Prostate gland (tissue), 2 donors: ENCODE measurements at regions not wholly inside any gene's neighbourhood (a gene's known extent, or its start where the extent isn't known, plus 50 kb on each side); places are given as distances from the start of the nearest gene placed in this dataset.

Experiments used
- DNase-seq: peaks from one replicate; pipeline ENCODE4 v3.0.0-alpha.2; 2019; ENCODE audit warnings: low spot score
- H3K27ac ChIP-seq, 2 donors: fragments of 200-600 bp; sonication (generic); 2 replicates each; pipeline ENCODE4 v1.5.1; 2017 to 2019
- H3K27me3 ChIP-seq: fragments of 200-600 bp; sonication (generic); replicated peaks from 2 replicates; pipeline ENCODE4 v1.5.1; 2019; ENCODE audit not compliant: insufficient read depth
- H3K36me3 ChIP-seq, 2 donors: fragments of 200-600 bp; sonication (generic); 1 replicate in 1 of 2; 2 replicates in 1 of 2; pipeline versions ENCODE4 v1.5.1 to v1.8.1; 2017 to 2019
- H3K4me1 ChIP-seq: fragments of 200-600 bp; sonication (generic); replicated peaks from 2 replicates; pipeline ENCODE4 v1.5.1; 2019
- H3K4me3 ChIP-seq, 2 donors: fragments of 200-600 bp; sonication (generic); 2 replicates each; pipeline ENCODE4 v1.5.1; 2017 to 2019
- H3K9me3 ChIP-seq: fragments of 200-600 bp; sonication (generic); 2 replicates; pipeline ENCODE4 v1.5.1; 2017
- POLR2A ChIP-seq: fragments of 450-650 bp; IDR thresholded peaks from one replicate; pipeline ENCODE4 v1.6.1; 2016; ENCODE audit warnings: antibody characterized with exemption, mild to moderate bottlenecking
- POLR2AphosphoS5 ChIP-seq: sonication (generic); formaldehyde crosslinking; IDR thresholded peaks from one replicate; pipeline ENCODE4 v1.6.1; 2017; ENCODE audit warnings: antibody characterized with exemption
- WGBS: methylation state at CpG from one replicate; pipeline ENCODE4 v1.1.5; 2018; 5-methylcytosine and 5-hydroxymethylcytosine counted together
- intact Hi-C: fragments of 100-400 bp; cut with DNase I; formaldehyde crosslinking; loops from one replicate; pipeline ENCODE4 v1.14.2; 2022
- TF ChIP-seq, protein P1 (sequence below), 4 experiments: fragments of 200-600 bp in 2 of 4; fragments of 450-650 bp in 2 of 4; sonication (generic) in 2 of 4; IDR thresholded peaks; 1 replicate in 3 of 4; 2 replicates in 1 of 4; pipeline ENCODE4 v1.5.1; 2016 to 2019; ENCODE audit warnings: antibody characterized with exemption in 4 of 4, mild to moderate bottlenecking in 2 of 4, moderate library complexity in 2 of 4

DNA sequence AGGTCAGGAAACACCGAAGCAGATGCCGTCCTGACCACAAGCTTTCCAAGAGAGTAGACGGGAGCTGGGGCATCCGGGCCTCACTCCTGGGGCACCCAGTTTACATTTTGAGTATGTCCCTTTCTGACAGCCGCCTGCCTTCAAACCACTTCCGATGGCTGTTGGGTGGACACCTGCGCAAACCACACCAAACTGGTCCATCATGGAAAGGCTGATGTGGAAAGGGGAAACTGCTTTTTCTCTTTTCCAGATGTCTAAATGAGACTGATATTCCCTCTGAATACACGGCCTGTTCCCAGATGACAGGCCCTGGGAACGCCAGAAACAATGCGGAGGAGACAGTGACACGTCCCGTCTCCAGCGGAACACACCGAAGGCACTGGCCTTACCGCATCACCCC is 290.0 kb upstream of the SALL3 start:
- no peaks in the 10 kb centered on the region for H3K4me1 ChIP-seq
- H3K4me3 ChIP-seq = no peak overlapping the region
- no peaks in the 10 kb centered on the region for H3K27me3 ChIP-seq
- DNase-seq = no peak
- no peaks in the 10 kb centered on the region for H3K9me3 ChIP-seq
- intact Hi-C loops = no loop called here
- H3K27ac ChIP-seq = no peak overlapping the region
- WGBS = 95% methylated on average over 15 of the region's 15 CpGs
- TF ChIP-seq POLR2AphosphoS5 = no peak
- TF ChIP-seq POLR2A = no peak
- TF ChIP-seq, protein P1, sequence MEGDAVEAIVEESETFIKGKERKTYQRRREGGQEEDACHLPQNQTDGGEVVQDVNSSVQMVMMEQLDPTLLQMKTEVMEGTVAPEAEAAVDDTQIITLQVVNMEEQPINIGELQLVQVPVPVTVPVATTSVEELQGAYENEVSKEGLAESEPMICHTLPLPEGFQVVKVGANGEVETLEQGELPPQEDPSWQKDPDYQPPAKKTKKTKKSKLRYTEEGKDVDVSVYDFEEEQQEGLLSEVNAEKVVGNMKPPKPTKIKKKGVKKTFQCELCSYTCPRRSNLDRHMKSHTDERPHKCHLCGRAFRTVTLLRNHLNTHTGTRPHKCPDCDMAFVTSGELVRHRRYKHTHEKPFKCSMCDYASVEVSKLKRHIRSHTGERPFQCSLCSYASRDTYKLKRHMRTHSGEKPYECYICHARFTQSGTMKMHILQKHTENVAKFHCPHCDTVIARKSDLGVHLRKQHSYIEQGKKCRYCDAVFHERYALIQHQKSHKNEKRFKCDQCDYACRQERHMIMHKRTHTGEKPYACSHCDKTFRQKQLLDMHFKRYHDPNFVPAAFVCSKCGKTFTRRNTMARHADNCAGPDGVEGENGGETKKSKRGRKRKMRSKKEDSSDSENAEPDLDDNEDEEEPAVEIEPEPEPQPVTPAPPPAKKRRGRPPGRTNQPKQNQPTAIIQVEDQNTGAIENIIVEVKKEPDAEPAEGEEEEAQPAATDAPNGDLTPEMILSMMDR (IDR thresholded peaks at IDR 0.05) = no peak
- no peaks in the 10 kb centered on the region for H3K36me3 ChIP-seq

GRCh38 chr18:78692105-78692504 is 287.5 kb upstream of the SALL3 start:
- DNase-seq = no peak
- TF ChIP-seq, protein P1 (IDR thresholded peaks at IDR 0.05) = no peak
- TF ChIP-seq POLR2A = no peak
- TF ChIP-seq POLR2AphosphoS5 = no peak
- no peak overlapping the region for H3K27ac ChIP-seq
- no peaks in the 10 kb centered on the region for H3K36me3 ChIP-seq
- intact Hi-C loops = no loop called here
- no peaks in the 10 kb centered on the region for H3K9me3 ChIP-seq
- no peaks in the 10 kb centered on the region for H3K27me3 ChIP-seq
- H3K4me3 ChIP-seq = no peak overlapping the region
- WGBS = 60% methylated on average over 1 of the region's 1 CpG
- no peaks in the 10 kb centered on the region for H3K4me1 ChIP-seq

GRCh38 chr18:78693429-78693828 is 286.2 kb upstream of the SALL3 start:
- Histone ChIP-seq H3K27me3 (no peaks in the 10 kb centered on the region), H3K27ac (no peak overlapping the region), H3K4me3 (no peak overlapping the region), H3K4me1 (no peaks in the 10 kb centered on the region), H3K36me3 (no peaks in the 10 kb centered on the region), H3K9me3 (no peaks in the 10 kb centered on the region)
- TF ChIP-seq, protein P1 (IDR thresholded peaks at IDR 0.05) = no peak
- TF ChIP-seq POLR2AphosphoS5 (no peak), POLR2A (no peak)
- 87% methylated on average over 5 of the region's 7 CpGs for WGBS
- intact Hi-C loops = no loop called here
- no peak for DNase-seq

- intact Hi-C loops = no loop called here
- H3K36me3 ChIP-seq = no peaks in the 10 kb centered on the region
- no peak overlapping the region for H3K4me3 ChIP-seq
- no peaks in the 10 kb centered on the region for H3K9me3 ChIP-seq
- no peaks in the 10 kb centered on the region for H3K27me3 ChIP-seq
- no peaks in the 10 kb centered on the region for H3K4me1 ChIP-seq
- H3K27ac ChIP-seq = no peak overlapping the region
- DNase-seq = no peak
- no peak for TF ChIP-seq POLR2AphosphoS5
- no peak for TF ChIP-seq POLR2A
- TF ChIP-seq, protein P1 (IDR thresholded peaks at IDR 0.05) = no peak
- WGBS = 90% methylated on average over 20 of the region's 21 CpGs
These were observed 282.8 kb upstream of the SALL3 start for GRCh38 chr18:78696698-78697435.

DNA sequence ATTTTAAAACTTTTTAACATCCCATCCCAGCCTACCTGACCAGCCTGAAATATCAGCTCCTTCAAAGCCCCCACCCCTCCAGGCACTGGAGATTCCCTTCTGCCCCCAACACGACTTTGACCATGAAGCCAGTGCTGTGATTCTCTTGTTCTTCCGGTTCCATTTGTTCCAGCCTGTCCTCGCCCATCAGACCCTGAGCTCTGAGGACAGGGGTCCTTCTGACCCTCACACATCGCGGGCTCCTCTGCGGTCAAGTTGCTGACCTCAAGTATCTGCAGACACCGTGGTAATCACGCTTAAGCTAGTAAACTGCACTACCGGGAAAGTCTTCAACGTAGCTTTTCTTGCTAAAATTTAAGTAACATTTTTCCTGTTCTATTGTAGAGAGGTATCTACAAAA is 282.2 kb upstream of the SALL3 start:
- TF ChIP-seq POLR2A (no peak), POLR2AphosphoS5 (no peak)
- TF ChIP-seq, protein P1 (IDR thresholded peaks at IDR 0.05) = no peak
- WGBS = 94% methylated on average over 10 of the region's 10 CpGs
- intact Hi-C loops = no loop called here
- no peaks in the 10 kb centered on the region for H3K27me3 ChIP-seq
- no peaks in the 10 kb centered on the region for H3K9me3 ChIP-seq
- DNase-seq = no peak
- no peak overlapping the region for H3K4me3 ChIP-seq
- peaks cover 2% of the 10 kb centered on the region for H3K4me1 ChIP-seq
- no peak overlapping the region for H3K27ac ChIP-seq
- H3K36me3 ChIP-seq = no peaks in the 10 kb centered on the region
